Hepatocyte (in vitro differentiated cells): ENCODE measurements at regions not wholly inside any gene's neighbourhood (a gene's known extent, or its start where the extent isn't known, plus 50 kb on each side); places are given as distances from the start of the nearest gene placed in this dataset.

Source experiments
- DNase-seq: peaks from one replicate; pipeline ENCODE4 v3.0.0-alpha.2; 2016; ENCODE audit warnings: low spot score
- H2AFZ ChIP-seq: fragments of 200-600 bp; sonication (generic); 2 replicates; pipeline ENCODE4 v1.6.0; 2016; ENCODE audit warnings: antibody characterized with exemption, mild to moderate bottlenecking
- H3K27ac ChIP-seq: fragments of 200-600 bp; sonication (generic); 2 replicates; pipeline ENCODE4 v1.5.1; 2016; ENCODE audit warnings: mild to moderate bottlenecking
- H3K27me3 ChIP-seq: fragments of 200-600 bp; sonication (generic); 2 replicates; pipeline ENCODE4 v1.6.1; 2016
- H3K36me3 ChIP-seq: fragments of 200-600 bp; sonication (generic); replicated peaks from 2 replicates; pipeline ENCODE4 v1.5.1; 2016; ENCODE audit warnings: low read depth; ENCODE audit not compliant: insufficient read depth
- H3K4me1 ChIP-seq: fragments of 200-600 bp; sonication (generic); 2 replicates; pipeline ENCODE4 v1.5.1; 2016; ENCODE audit warnings: mild to moderate bottlenecking, moderate library complexity; ENCODE audit not compliant: insufficient read depth
- H3K4me2 ChIP-seq: fragments of 200-600 bp; sonication (generic); 2 replicates; pipeline ENCODE4 v1.6.0; 2016
- H3K4me3 ChIP-seq: fragments of 200-600 bp; sonication (generic); 2 replicates; pipeline ENCODE4 v1.5.1; 2016; ENCODE audit warnings: mild to moderate bottlenecking
- H3K79me2 ChIP-seq: fragments of 200-600 bp; sonication (generic); 2 replicates; pipeline ENCODE4 v1.6.0; 2017; ENCODE audit warnings: mild to moderate bottlenecking
- H3K9me2 ChIP-seq: fragments of 200-600 bp; sonication (generic); replicated peaks from 2 replicates; pipeline ENCODE4 v1.6.0; 2017; ENCODE audit warnings: mild to moderate bottlenecking; ENCODE audit not compliant: insufficient read depth
- H3K9me3 ChIP-seq: fragments of 200-600 bp; sonication (generic); 2 replicates; pipeline ENCODE4 v1.5.1; 2016; ENCODE audit warnings: low read depth, mild to moderate bottlenecking
- H4K20me1 ChIP-seq: fragments of 200-600 bp; sonication (generic); 2 replicates; pipeline ENCODE4 v1.6.0; 2016; ENCODE audit warnings: mild to moderate bottlenecking; ENCODE audit not compliant: insufficient read depth, poor library complexity, severe bottlenecking
- CTCF ChIP-seq: fragments of 200-600 bp; sonication (generic); IDR thresholded peaks from 2 replicates; pipeline ENCODE4 v1.5.1; 2016; ENCODE audit warnings: antibody characterized with exemption, mild to moderate bottlenecking; ENCODE audit not compliant: poor library complexity
- EZH2 ChIP-seq: fragments of 200-600 bp; sonication (generic); IDR thresholded peaks from 2 replicates; pipeline ENCODE4 v1.6.1; 2016; ENCODE audit warnings: antibody characterized with exemption, mild to moderate bottlenecking, borderline replicate concordance
- EZH2phosphoT487 ChIP-seq: fragments of 200-600 bp; sonication (generic); IDR thresholded peaks from one replicate; pipeline ENCODE4 v1.6.1; 2018; ENCODE audit warnings: antibody characterized with exemption, mild to moderate bottlenecking, low read depth, moderate library complexity; ENCODE audit not compliant: unreplicated experiment, severe bottlenecking
- WGBS: methylation state at CpG from one replicate; pipeline ENCODE4 v1.1.6; 2016; ENCODE audit warnings: low lambda C conversion rate; ENCODE audit errors: missing lambda C conversion rate; 5-methylcytosine and 5-hydroxymethylcytosine counted together

- no peaks in the 10 kb centered on the region for H3K9me3 ChIP-seq
- H3K9me2 ChIP-seq, result no peaks in the 10 kb centered on the region
- no peak overlapping the region for H3K4me3 ChIP-seq
- DNase-seq, result no peak
- no peaks in the 10 kb centered on the region for H3K4me1 ChIP-seq
- no peaks in the 10 kb centered on the region for H3K36me3 ChIP-seq
- H4K20me1 ChIP-seq, result no peaks in the 10 kb centered on the region
- no peak overlapping the region for H3K27ac ChIP-seq
- peaks cover 16% of the 10 kb centered on the region for H3K27me3 ChIP-seq
- WGBS, result 91% methylated on average over 7 of the region's 7 CpGs
- TF ChIP-seq EZH2phosphoT487 (no peak), EZH2 (no peak), CTCF (no peak)
- no peaks in the 10 kb centered on the region for H3K79me2 ChIP-seq
- no peak overlapping the region for H3K4me2 ChIP-seq
- no peak overlapping the region for H2AFZ ChIP-seq
Observed at GRCh38 chr1:38523568-38523939, 336.0 kb downstream of the RRAGC start.

- WGBS, result 82% methylated on average over 10 of the region's 10 CpGs
- TF ChIP-seq EZH2, result no peak
- no peak for TF ChIP-seq EZH2phosphoT487
- TF ChIP-seq CTCF, result no peak
- H3K4me2 ChIP-seq, result no peak overlapping the region
- H3K79me2 ChIP-seq, result no peaks in the 10 kb centered on the region
- no peaks in the 10 kb centered on the region for H3K9me2 ChIP-seq
- no peaks in the 10 kb centered on the region for H3K36me3 ChIP-seq
- no peaks in the 10 kb centered on the region for H4K20me1 ChIP-seq
- H2AFZ ChIP-seq, result no peak overlapping the region
- H3K4me1 ChIP-seq, result no peaks in the 10 kb centered on the region
- no peaks in the 10 kb centered on the region for H3K9me3 ChIP-seq
- H3K27me3 ChIP-seq, result peaks cover 15% of the 10 kb centered on the region
- no peak overlapping the region for H3K27ac ChIP-seq
- DNase-seq, result no peak
- no peak overlapping the region for H3K4me3 ChIP-seq
Observed at GRCh38 chr1:38522915-38523567, 336.5 kb downstream of the RRAGC start.

GRCh38 chr1:38516560-38516959 is 343.0 kb downstream of the RRAGC start:
- Histone ChIP-seq H3K4me3 (no peak overlapping the region), H3K4me1 (no peaks in the 10 kb centered on the region), H4K20me1 (no peaks in the 10 kb centered on the region), H3K27ac (no peak overlapping the region), H3K27me3 (peaks cover 11% of the 10 kb centered on the region), H3K79me2 (no peaks in the 10 kb centered on the region), H3K36me3 (no peaks in the 10 kb centered on the region), H2AFZ (no peak overlapping the region), H3K4me2 (no peak overlapping the region), H3K9me3 (no peaks in the 10 kb centered on the region), H3K9me2 (no peaks in the 10 kb centered on the region)
- TF ChIP-seq EZH2 (no peak), CTCF (no peak), EZH2phosphoT487 (no peak)
- DNase-seq, result no peak
- 98% methylated on average over 2 of the region's 2 CpGs for WGBS

- no peaks in the 10 kb centered on the region for H3K9me2 ChIP-seq
- H3K36me3 ChIP-seq, result no peaks in the 10 kb centered on the region
- no peaks in the 10 kb centered on the region for H3K4me1 ChIP-seq
- no peak overlapping the region for H3K4me2 ChIP-seq
- H3K9me3 ChIP-seq, result no peaks in the 10 kb centered on the region
- H3K4me3 ChIP-seq, result no peak overlapping the region
- H3K79me2 ChIP-seq, result no peaks in the 10 kb centered on the region
- peaks cover 42% of the 10 kb centered on the region for H3K27me3 ChIP-seq
- no peak overlapping the region for H3K27ac ChIP-seq
- WGBS, result 82% methylated on average over 7 of the region's 7 CpGs
- TF ChIP-seq EZH2phosphoT487 (no peak), EZH2 (no peak), CTCF (no peak)
- no peak overlapping the region for H2AFZ ChIP-seq
- no peak for DNase-seq
- no peaks in the 10 kb centered on the region for H4K20me1 ChIP-seq
Observed at GRCh38 chr1:38512789-38513188, 346.8 kb downstream of the RRAGC start.
